GM10248 (cell line): ENCODE measurements at regions not wholly inside any gene's neighbourhood (a gene's known extent, or its start where the extent isn't known, plus 50 kb on each side); places are given as distances from the start of the nearest gene placed in this dataset.

Experiments
- CTCF ChIA-PET: fragments of 300-600 bp; sonication (Branson Sonifier 250); formaldehyde crosslinking; extraction: SDS; loops from one replicate; lab custom pipeline; 2021; ENCODE audit warnings: antibody characterized with exemption; lab: Yijun Ruan, JAX
- POLR2A ChIA-PET: fragments of 350-650 bp; sonication (Branson Sonifier 250); formaldehyde crosslinking; extraction: SDS; loops from one replicate; lab custom pipeline; 2020; ENCODE audit warnings: antibody characterized with exemption; lab: Yijun Ruan, JAX
- DNase-seq: peaks from one replicate; pipeline ENCODE4 v3.0.0; 2012; ENCODE audit errors: extremely low spot score
- CTCF ChIP-seq: IDR thresholded peaks from 2 replicates; pipeline ENCODE4 v1.5.1; 2012; ENCODE audit warnings: mild to moderate bottlenecking, low read depth; ENCODE audit errors: extremely low read depth, missing control alignments, control extremely low read depth

- ChIA-PET POLR2A (no interaction called here), CTCF (no interaction called here)
- DNase-seq = no peak
- no peak for TF ChIP-seq CTCF
These were observed 207.7 kb upstream of the ZSWIM2 start for GRCh38 chr2:187056416-187057334.

- TF ChIP-seq CTCF = no peak
- CTCF ChIA-PET = no interaction called here
- no peak for DNase-seq
- POLR2A ChIA-PET = no interaction called here
These were observed 206.5 kb upstream of the ZSWIM2 start for GRCh38 chr2:187055463-187055862.

GRCh38 chr2:187054501-187055319 is 205.7 kb upstream of the ZSWIM2 start:
- ChIA-PET CTCF (interaction anchor here (1.0 to 1.5 kb wide), 7 partner anchors 12 to 192 kb away, joined by 3 to 6 read pairs (median 4); no protein-coding TSS in a partner anchor), POLR2A (no interaction called here)
- TF ChIP-seq CTCF = no peak
- DNase-seq = no peak

- DNase-seq = no peak
- TF ChIP-seq CTCF = no peak
- CTCF ChIA-PET = no interaction called here
- POLR2A ChIA-PET = no interaction called here
These were observed 202.4 kb upstream of the ZSWIM2 start for GRCh38 chr2:187051350-187051749.

- no peak for TF ChIP-seq CTCF
- ChIA-PET CTCF (no interaction called here), POLR2A (no interaction called here)
- no peak for DNase-seq
These were observed 201.5 kb upstream of the ZSWIM2 start for GRCh38 chr2:187050409-187050998.

GRCh38 chr2:187037310-187037709 is 188.3 kb upstream of the ZSWIM2 start:
- no peak for DNase-seq
- ChIA-PET CTCF (interaction anchor here (1.2 to 2.2 kb wide), 2 partner anchors 9 to 17 kb away, joined by 4 to 6 read pairs; no protein-coding TSS in a partner anchor), POLR2A (no interaction called here)
- TF ChIP-seq CTCF = no peak
